ENCODE measurements at regions not wholly inside any gene's neighbourhood (a gene's known extent, or its start where the extent isn't known, plus 50 kb on each side); places are given as distances from the start of the nearest gene placed in this dataset.
"Not testable (repeated sequence)": the region's sequence is repeated elsewhere in the genome, so short reads cannot be mapped to it uniquely, and the experiment has no call there.

- no peak for DNase-seq
Observed at GRCh38 chr15:70576276-70576675, 187.1 kb downstream of the UACA start.

DNA sequence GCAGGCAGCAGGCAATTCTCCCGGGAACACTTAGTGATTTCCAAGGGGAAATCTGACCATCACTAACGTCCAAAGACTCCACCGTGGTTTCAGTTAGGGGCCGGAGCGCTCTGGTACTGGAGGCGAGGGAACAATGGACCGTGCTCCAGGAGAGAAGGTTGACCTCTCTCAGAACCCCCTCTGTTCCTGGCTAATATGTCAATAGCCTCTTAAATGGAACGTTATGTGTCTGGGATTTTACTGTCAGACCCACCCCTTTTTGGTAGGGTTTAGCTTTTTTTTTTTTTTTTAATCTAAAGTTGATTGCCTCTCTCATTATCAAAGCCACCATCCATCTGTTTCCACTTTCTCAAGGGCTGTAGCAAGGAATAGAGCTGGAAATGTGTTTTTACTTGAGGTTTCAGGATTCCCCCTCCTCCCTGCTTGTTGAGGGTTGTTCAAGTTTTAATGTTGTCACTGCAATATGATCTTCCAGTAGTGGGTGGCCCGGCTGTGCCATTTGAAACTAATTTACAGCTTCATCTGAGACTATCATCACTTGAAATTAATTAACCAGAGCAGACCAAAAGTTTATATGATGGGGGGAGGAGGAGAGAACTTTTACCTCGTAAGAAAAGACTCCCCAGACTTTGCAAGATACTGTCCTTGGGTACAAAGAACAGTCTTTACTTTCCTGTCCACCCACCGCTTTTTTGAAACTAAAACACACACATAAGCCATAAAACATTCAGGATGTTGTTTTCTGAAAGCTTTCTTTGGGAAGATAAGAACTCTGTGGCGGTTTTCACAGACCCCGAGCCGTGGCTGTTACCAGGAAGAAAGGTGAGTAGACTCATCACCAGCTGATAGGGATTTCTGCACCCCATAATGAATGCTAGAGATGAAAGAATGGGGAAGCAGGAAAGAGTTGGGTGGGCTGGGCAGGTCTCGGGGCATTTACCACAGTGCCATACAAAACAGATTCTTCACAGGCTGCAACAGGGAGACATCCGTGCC is 187.8 kb downstream of the UACA start:
- no peak for DNase-seq

DNA sequence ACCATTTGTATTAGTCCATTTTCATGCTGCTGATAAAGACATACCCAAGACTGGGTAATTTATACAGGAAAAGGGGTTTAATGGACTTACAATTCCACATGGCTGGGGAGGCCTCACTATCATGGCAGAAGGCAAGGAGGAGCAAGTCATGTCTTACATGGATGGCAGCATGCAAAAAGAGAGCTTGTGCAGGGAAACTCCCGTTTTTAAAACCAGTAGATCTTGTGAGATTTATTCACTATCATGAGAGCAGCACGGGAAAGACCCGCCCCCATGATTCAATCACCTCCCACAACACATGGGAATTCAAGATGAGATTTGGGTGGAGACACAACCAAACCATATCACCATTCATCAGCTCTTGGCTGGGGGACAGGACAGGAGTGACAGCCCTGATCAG is 189.0 kb downstream of the UACA start:
- DNase-seq, result not testable (repeated sequence)

- no peak for DNase-seq
Observed at GRCh38 chr15:70573121-70573850, 190.1 kb downstream of the UACA start.

DNA sequence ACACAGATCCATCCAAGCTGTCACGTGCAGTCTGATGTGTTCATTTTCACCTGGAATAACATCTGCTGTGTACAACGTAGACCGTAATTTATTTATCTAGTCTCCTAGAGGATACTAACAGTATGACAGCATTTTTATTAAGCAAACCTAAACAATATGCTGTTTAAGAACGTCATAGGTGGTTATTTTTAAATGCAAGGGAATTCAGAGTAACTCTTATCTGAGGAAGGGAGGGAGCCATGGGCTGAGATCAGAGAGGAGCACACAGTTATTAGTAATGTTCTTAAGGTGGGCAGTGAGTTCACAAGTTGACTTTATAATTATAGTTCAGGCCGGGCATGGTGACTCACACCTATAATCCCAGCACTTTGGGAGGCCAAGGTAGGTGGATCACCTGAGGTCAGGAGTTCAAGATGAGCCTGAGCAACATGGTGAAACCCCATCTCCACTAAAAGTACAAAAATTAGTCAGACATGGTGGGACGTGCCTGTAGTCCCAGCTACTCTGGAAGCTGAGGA is 193.6 kb downstream of the UACA start:
- DNase-seq, result no peak

GRCh38 chr15:70569091-70569713 is 194.2 kb downstream of the UACA start:
- peak; percentile 55 for DNase-seq

DNA sequence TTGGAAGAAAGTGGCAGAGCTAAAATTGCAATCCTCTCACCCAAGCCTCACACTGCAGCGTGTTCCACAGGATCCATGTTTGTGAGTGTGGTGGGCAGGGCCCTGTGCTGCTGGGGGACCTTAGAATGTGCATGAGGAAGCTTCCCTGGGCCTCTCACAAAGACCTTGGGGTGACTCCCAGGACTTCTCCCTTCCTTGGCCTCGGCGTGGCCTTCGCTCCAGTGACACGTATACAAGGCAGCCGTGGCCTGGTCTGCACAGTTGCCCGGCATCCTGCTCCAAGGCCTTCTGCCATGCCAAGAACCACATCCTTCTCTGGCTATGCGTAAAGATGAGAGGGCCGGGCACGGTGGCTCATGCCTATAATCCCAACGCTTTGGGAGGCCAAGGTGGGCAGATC is 196.4 kb downstream of the UACA start:
- no peak for DNase-seq

- no peak for DNase-seq
Observed at GRCh38 chr15:70566047-70566835, 197.1 kb downstream of the UACA start.

- no peak for DNase-seq
Observed at GRCh38 chr15:70563561-70564095, 199.7 kb downstream of the UACA start.

DNA sequence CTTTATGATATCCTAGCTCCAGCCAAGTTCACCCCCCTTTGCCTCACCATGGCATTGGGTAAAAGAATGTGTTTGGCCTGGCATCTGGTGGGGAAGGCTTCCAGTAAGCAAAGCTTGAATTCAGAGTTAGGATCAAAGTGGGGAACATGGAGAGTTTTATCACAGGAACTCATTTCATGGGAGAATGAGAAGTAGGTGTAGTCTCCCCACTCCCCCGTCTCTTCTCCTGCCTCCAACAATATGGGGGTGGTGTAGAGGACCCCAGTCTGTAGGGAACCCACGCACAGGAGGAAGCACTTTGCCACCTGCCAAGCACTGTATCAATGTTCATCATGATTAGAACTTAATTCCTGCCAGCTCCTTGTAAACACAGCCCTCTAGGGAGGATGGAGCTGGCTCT is 200.5 kb downstream of the UACA start:
- DNase-seq, result no peak

DNA sequence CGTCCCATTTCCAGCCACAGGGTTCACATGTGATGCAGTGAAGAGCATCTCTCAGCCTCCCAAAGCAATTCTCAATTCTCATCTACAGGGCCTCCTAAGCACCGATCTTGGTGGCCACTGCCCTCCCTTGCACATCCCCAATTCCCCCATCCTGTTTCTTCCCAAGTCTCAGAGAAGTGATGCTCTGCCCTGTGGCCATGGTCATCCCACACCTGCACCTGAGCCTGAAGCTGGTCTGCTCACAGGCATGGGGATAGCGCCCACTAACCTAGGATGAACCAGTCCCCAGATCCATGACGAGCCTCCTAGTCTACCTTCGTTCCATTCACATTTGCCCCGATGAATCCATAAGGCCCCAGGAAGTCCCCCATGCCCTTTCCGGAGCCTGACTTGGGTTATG is 201.5 kb downstream of the UACA start:
- no peak for DNase-seq

GRCh38 chr15:70560617-70561328 is 202.6 kb downstream of the UACA start:
- no peak for DNase-seq

DNA sequence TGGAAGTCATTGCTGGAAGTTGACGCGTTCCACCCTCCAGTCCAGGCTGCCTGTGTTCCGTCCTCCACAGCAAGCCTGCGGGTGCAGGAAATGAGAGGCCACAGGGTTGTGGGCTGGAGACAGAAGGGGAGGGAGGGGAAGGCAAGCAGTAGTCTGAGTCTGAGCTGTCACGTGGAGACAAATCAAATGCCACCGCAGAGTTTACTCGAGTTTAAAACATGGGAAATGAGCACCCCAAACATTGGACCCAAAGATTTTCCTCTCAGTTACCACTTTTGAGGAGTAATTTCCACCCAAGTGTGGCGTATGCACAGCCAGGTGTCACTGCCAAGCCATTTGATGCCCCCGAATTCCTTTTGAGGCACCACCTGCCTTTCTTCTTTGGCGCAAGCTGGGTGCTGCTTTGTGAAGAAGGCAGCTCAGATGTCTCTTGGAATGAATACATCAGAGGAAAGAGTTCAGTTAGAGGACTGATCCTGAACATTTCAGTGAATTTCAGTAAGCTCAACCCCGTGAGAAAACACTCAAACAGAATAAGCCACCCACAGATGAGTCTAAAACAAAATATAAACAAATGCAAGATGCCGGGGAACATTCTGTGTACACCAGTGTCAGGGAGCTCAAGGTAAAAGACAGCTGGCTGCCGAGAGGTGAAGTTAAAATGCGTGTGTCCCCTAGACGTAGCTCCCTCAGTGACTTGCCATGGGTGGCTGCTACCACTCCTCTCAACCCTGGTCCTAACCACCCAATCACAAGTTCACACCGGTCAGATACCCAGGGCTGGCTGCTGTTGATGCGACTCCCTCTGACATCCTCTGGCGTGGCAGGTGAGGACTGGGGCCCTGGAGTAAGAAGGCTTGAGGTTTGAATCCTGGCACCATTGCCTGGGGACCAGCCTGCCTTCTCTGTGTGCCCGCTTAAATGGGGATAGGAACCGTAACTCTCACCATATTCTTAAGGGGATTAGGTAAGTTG is 203.8 kb downstream of the UACA start:
- DNase-seq, result peak; percentile 51

GRCh38 chr15:70558406-70559264 is 204.7 kb downstream of the UACA start:
- no peak for DNase-seq

GRCh38 chr15:70557521-70558258 is 205.7 kb downstream of the UACA start:
- no peak for DNase-seq

DNA sequence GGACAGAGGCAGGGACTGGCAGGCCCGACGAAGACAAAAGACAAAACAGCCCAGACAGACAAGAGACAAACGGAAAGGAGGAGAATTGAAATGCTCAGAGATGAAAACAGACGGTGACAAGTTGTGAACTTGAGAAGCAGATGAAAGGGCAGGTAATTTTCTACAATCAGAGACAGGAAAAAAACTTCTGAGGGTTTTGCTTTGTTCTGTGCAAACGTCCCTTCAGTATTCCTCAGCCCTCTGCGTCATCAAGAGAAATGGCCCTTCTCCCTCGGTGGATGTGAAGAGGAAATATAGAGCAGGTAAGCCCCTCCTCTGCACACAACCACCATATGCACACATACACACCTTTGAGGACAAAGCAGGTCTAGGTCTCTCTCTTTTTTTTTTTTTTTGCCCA is 206.6 kb downstream of the UACA start:
- no peak for DNase-seq

DNA sequence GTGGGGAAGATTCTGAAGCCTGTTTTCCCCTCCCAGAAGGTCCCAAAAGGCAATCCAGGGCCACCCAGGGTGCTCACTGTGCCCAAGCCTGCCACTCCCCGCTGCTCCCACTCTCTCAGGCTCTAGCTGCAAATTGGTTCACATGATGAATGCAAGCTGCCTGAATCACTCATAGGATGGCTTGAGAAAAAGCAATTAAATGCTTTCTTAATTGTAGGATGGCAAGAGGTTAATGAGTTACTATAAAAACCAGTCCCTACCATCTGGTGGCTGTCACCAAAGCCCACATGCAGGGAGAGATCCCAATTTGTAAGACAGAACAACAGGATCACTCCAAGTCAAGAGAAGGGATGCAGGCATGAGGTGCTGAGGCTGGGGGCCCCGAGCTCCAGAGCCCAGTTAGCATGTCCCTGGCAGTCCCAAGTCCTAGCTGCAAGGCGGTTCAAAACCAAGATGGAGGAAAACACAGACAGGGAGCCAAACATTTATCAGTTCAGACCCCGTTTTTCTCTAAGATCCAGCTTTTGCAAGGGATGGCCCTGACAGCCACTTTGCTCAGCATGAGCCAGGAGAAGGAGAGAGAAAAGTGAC is 207.1 kb downstream of the UACA start:
- no peak for DNase-seq

GRCh38 chr15:70555713-70556112 is 207.6 kb downstream of the UACA start:
- DNase-seq, result no peak
